NCI-H2171 (cell line): ENCODE measurements at regions not wholly inside any gene's neighbourhood (a gene's known extent, or its start where the extent isn't known, plus 50 kb on each side); places are given as distances from the start of the nearest gene placed in this dataset.
"Not testable (repeated sequence)": the region's sequence is repeated elsewhere in the genome, so short reads cannot be mapped to it uniquely, and the experiment has no call there.

Experiments used
- DNase-seq: peaks from one replicate; lab custom pipeline; 2025; lab: John Stamatoyannopoulos, UW

DNA sequence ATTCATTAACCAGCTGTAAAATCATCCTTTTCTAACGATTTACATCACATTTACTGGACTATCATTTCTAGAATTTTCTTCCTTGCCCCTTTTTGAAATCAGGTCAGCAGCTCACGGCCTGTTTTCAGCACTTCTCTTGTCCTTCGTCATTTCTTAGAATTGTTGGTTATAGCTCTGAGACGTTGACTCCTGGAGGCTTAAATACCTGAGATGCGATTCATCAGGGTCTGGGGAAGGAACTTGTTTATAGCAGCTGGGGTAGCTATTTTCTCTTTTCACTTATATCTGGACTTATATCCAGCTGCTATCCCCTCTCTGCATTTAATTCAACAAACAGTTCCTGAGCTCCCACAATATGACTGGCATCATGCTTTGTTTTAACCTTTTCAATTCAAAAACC is 338.7 kb upstream of the TNRC6C start:
- DNase-seq, result no peak

DNA sequence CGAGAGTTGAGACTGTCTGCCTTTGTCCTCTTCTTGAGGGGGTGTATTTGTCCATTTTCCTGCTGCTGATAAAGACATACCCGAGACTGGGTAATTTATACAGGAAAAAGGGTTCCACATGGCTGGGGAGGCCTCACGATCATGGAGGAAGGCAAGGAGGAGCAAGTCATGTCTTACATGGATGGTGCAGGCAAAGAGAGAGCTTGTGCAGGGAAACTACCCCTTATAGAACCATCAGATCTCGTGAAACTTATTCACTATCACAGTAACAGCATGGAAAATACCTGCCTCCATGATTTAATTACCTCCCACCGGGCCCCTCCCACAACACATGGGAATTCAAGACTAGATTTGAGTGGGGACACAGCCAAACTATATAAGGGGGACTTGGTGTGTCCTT is 338.2 kb upstream of the TNRC6C start:
- DNase-seq, result no peak

- DNase-seq, result not testable (repeated sequence)
Measured at GRCh38 chr17:77622084-77622483, 336.4 kb upstream of the TNRC6C start.

DNA sequence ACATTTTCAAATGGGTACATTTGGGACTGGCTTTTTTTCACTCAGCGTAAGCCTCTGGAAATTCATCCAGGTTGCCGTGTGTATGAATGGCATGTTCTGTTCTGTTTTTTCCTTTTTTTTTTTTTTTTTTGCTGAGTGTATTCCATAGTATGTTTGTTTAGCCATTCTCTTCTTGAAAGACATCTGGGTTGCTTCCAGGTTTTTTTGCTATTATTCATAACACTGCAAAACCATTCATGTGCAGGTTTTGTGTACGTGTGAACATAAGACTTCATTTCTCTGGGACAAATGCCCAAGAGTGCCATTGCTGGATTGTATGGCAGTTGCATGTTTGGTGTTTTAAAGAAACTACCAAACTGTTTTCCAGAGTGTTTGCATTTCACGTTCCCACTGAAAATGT is 335.9 kb upstream of the TNRC6C start:
- DNase-seq, result peak; percentile 55

- not testable (repeated sequence) for DNase-seq
Measured at GRCh38 chr17:77623321-77623720, 335.2 kb upstream of the TNRC6C start.

GRCh38 chr17:77628035-77628434 is 330.5 kb upstream of the TNRC6C start:
- DNase-seq, result no peak

DNA sequence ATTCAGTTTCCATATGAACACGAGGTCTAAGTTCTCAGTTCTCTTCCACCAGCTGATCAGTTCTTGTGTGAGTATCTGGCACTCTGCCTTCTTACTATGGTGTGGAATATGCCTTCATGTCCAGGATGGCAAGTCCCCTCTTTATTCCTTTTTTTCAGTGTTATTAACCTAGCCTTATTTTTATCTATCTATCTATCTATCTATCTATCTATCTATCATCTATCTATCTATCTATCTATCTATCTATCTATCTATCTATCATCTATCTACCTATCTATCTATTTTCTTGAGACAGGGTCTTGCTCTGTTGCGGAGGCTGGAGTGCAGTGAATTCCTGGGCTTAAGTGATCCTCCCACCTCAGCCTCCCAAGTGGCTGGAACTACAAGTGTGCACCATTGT is 329.2 kb upstream of the TNRC6C start:
- DNase-seq, result not testable (repeated sequence)

GRCh38 chr17:77631307-77631706 is 327.2 kb upstream of the TNRC6C start:
- no peak for DNase-seq

DNA sequence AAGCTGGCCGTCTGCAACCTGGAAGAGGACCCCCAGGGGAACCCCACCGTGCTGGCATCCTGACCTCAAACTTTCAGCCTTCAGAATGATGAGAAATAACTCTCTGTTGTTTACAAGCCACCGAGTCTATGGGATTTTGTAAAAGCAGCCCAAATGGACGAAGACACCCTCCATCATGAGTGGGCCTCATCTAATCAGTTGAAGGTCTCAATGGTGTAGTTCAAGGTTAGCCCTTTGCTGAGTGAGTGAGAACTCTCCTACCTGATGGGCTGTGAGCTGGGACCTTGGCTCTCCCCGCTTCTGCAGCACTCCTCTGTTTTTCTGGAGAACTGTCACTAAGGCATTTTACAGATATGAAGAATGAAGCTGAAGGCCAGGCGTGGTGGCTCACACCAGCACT is 325.9 kb upstream of the TNRC6C start:
- DNase-seq, result no peak

DNA sequence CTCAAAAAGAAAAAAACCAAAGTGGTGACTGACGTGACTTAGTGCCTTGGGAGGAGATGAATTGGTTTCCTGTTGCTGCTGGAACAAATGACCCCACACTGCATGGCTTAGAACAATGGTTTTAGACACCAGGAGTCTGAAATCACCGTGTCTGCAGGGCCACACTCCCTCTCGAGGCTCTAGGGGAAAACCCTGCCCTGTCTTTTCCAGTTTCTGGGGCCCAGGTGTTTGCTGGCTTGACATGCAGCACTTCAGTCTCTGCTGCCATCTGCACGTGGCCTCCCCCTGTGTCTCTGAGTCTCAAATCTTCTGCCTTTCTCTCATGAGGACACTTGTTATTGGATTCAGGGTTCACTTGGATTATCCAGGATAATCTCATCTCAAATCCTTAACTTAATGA is 323.8 kb upstream of the TNRC6C start:
- DNase-seq, result peak; percentile 15

- DNase-seq, result no peak
Measured at GRCh38 chr17:77635176-77635575, 323.3 kb upstream of the TNRC6C start.

GRCh38 chr17:77635785-77636184 is 322.7 kb upstream of the TNRC6C start:
- not testable (repeated sequence) for DNase-seq

DNA sequence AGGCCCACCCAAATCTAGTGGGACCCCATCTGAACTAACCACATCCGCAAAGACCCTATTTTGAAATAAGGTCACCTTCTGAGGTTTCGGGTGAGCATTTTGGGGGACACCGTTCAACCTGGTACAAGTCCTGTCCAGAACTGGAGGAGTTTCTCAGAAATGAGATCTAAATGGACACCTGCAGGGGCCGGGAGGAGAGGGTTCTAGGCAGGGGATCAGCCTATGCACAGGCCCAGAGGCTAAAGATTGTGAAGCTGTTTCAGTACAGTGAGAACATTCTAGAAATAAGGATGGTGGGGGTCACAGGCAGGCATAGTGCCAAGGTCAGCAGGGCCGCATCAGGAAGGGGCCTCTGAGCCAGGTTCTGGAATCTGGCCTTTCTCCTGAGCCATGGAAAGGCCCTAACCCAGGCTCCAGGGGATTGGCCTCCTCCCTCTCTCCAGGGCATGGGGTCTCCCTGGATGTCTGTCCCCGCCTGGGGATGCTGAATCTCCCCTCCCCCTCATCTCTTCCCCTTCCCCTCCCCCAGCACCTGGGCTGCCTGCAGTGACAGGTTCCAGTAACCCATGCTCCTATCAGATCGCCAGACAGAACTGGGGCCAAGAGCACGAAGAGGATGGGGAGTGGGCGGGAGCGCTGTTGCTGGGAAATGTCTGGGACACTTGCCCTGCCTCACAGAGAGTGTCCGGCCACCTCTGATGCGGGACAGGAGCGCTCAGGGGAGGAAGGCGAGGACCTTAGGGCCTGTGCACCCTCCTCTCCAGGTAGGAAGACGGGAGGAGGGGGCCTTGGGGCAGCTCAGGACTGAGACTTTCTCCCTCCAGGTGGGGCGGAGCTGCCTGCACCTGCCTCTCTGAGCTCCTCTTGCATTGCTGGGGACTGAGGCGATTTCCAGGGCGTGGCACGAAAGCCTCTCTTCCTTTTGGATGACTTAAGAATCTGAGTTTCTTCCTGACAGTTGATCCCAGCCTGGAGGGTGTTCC is 321.4 kb upstream of the TNRC6C start:
- no peak for DNase-seq

DNA sequence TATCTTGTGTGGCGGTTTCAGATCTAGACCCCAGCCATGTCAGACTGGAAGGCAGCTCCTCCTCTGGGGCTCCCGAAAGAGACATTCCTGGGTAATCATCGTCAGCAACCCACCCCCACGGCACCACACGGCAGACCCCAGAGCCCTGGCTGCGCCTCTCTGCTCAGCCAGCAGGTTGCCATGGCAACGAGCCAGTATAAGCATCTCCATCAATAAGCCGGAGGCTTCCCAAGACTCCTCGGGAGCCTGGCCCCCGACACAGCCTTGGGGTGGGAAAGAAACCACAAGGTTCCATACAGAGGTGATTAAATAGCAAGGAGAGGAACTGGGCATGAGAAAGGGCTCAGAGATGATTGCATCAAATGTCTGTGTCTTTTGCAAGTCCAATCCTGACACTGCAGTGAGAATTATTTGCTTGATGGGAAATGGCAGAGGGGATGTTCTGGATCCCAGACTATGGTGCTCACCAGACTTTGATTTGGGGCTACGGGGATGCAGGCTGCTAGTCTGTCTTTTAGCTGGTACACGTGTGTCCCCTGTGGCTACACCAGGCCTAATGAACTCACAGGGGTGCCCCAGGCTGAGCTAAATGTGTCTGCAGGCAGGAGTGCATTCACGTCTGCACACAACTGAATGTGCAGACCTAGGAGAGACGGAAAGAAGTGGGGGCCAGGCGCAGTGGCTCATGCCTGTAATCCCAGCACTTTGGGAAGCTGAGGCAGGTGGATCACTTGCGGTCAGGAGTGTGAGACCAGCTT is 320.5 kb upstream of the TNRC6C start:
- no peak for DNase-seq

DNA sequence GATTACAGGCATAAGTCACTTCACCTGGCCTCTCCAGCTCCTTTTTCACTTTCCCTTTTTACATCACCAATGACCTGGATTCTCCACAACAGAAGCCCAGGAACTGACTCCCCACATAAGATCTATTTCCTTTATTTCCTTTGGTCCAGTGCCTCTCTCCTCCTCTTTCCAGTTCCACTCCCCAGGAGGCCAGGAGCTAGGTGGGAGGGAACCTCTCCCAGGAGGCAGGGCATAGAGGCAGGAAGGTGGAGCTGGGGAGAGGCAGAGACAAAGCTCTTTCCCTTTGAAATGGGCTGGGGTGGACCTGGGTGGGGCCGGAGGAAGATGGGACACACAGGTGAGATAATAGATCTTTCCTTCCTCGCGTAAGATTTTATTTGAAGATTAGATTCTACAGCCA is 318.3 kb upstream of the TNRC6C start:
- DNase-seq, result no peak

DNA sequence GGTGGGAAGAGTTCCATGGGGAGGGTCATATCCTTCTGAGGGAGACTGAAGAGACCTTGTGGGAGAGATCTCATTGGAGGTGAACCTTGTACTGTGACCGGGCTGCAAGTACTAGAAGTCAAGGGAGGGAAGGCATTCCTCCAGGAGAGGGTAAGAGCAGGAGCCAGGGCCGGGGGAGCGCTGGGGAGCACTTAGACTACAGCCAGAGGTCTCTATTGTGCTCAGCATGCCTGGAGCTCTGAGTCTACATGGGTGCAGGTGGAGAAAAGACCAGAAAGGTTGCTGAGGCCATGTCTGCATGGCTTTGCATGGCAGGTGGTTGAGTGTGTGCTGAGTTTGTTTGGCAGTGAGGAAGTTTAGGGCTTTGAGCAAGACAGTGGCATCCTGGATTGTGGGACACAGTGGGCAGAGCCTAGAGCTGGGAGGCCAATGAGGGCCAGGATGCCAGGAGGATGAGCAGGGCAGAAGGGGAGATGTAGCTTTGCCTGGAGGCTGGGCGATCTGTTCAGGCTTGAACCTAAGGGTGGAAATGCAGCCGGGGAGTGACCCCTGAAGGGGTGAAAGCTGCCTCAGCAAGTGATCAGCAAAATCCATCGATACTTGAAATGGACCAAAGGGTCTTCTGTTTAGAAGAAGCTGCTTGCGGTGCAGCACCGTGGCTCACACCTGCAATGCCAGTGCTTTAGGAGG is 317.4 kb upstream of the TNRC6C start:
- DNase-seq, result no peak

GRCh38 chr17:77641718-77642117 is 316.8 kb upstream of the TNRC6C start:
- no peak for DNase-seq

- no peak for DNase-seq
Measured at GRCh38 chr17:77644181-77645071, 314.1 kb upstream of the TNRC6C start.

DNA sequence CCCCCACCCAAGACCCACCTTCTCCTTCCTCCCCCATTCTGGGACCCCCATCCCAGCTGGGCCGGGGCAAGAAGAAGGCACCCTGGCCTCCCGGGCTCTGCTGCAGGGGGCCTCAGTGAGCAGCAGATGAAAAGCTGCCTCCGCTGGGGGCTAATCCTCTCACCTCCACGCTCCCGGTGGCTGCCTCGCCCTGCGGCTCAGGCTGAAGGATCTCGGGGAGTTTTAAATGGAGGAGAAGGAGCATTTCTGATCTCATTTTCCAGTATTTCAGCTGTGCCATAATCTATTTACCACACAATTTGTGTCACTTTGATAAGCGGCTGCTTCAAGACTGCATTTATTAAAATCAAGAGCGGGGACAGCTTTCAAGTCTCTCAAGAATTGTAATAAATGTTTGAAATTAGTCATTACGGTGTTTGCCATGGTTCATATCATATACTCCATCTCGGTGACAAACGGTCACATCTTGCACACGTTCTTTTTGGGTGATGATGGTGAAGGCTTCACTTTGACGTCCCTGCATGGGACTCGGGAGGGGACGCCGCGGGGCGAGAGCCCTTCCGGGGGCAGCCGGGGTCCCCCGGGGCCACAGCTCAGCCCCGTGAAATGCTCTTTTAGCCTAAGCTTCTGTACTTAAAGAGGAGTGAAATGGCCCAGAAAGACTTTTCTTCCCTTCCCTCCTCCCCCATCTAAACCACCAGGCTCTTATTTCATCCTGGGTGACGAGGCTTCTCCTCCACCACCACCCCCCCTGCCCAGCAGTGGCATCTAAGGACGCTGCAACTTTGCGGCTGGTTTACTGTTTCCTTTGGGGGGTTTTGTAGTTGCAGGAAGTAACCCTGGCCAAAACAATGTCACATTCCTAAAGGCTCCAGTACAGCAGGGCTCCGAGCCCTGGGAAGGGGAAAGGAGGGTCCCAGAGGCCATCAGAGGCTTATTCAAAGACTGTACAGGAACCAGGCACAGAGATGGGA is 313.1 kb upstream of the TNRC6C start:
- DNase-seq, result no peak

DNA sequence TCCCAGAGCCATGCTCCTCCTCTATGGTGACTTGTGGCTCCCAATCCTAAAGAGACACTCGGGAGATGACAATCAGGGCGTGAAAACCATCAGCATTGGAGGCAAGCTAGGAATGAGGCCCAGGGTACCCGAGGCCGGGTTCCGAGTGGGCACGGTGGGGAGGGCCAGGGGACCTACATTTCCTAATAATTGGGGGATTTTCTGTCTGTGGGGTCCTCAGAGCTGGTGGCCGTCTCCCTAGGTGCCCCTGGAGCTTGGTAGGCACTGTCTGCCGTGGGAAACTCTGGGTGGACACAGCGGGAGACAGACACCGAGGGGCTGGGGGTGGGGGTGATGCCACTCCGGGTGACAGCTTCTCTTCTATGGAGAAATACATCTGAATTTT is 312.5 kb upstream of the TNRC6C start:
- DNase-seq, result no peak
